GM21423 (cell line): ENCODE measurements at regions not wholly inside any gene's neighbourhood (a gene's known extent, or its start where the extent isn't known, plus 50 kb on each side); places are given as distances from the start of the nearest gene placed in this dataset.

Experiments
- ATAC-seq: cut with Tn5 transposase; IDR thresholded peaks from one replicate; pipeline ENCODE4 v1.9.1; 2021; ENCODE audit warnings: mild to moderate bottlenecking, moderate library complexity; ENCODE audit not compliant: unreplicated experiment

- ATAC-seq: no peak
These were observed 274.5 kb downstream of the DSEL start for GRCh38 chr18:67242001-67242400.

DNA sequence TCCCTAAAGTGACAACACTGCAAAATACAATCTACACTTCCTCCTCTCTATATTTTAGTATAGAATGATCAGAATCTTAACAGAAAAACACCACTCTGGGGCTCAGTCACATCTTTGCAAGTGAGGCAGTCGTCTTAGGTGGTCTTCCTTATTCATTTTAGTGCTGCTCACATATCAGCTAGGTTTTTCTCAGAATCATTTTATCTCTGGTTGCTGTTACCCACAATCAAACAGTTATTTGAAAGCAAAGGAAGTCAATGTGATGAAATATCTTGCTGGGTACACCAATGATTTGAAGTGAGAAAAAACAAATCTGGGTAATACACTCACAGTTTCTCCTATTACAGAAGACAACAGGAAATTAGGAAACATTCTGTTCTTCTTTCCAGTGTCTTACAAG lies 275.2 kb downstream of the DSEL start:
- ATAC-seq: no peak

DNA sequence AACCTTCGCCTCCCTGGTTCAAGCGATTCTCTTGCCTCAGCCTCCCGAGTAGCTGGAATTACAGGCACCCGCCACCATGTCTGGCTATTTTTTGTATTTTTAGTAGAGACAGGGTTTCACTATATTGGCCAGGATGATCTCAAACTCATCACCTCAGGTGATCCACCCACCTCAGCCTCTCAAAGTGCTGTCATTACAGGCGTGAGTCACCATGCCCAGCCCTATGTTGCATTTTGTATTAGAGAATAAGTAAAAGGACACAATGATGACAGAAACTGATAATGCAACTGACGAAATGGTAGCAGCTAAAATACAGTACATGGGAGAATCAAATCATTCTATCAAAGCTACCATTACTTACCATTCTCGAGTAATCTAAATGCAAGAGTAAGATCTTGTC lies 276.7 kb downstream of the DSEL start:
- no peak for ATAC-seq

GRCh38 chr18:67232991-67233390 lies 283.5 kb downstream of the DSEL start:
- ATAC-seq: no peak

DNA sequence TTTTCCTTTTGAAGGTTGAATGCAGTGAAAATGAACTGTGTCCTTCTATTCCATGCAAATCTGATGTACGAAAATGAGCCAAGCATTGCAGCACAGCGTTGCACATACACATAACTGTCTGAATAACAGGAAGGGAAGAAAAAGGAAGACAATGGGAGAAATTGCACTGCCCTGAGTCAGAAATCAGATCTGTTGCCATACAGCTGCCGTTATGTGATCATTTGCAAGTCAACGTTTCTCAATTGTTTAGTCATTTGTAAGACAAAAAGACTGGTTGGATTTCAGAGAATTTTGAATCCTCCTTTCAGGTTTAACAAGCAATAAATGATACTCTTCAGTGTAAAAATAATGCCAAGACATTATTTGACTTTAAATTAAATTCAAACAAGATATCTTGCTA lies 284.1 kb downstream of the DSEL start:
- ATAC-seq: no peak

DNA sequence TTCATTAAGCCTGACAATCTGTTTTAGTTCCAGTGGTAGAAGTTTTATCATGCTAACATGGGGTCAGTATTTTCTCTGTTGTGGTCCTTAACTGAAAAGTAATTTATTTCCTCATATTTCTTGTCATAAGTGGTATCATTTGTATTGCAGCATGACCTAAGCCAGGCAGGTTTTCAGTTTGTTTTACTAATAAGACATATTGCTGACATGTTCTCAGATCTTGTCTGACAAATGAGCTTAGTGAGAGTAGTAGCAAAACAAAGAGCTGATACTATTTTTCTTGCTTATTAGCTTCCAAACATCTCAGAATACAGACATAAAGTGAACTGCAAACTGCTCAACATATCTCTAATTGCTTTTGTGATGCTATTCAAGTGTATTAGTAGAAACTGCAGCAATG lies 293.6 kb downstream of the DSEL start:
- ATAC-seq: no peak

- ATAC-seq: no peak
These were observed 296.7 kb downstream of the DSEL start for GRCh38 chr18:67219821-67220220.

DNA sequence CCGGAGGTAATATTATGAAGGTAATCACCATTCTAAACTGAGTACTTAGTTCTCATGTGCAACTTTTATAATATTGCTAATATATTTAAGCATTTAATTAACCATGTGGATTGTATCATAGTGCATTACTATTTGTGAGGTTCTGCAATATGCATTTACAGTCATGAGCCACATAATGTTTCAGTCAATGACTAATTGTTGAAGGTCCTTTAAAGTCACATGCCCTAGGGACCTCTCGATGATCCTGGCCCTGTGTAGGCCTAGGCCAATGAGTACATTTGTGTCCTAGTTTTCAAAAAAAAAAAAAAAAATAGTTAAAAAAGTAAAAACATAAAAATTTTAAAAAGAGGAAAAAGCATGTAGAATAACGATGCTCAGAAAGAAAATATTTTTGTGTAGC lies 298.0 kb downstream of the DSEL start:
- ATAC-seq: no peak

GRCh38 chr18:67217551-67218166 lies 298.9 kb downstream of the DSEL start:
- peak; percentile 94 for ATAC-seq

DNA sequence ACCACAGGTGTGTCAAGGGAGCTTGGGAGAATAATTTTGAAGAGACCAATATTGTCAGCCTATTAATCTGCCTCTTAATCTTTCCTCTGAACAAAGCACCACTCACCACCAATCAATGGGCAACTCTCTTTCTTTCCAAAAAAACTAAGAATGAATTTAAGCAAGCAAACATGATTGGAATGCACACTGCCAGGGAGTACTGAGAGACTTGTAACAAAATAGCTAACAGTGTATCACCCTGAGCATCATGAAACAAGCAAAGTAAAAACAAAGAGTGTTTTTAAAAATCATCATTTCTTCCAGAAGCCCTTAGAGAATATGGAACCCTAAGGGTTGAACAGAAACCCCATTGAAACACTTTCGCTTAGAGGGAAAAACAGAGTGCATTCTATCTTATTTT lies 299.7 kb downstream of the DSEL start:
- no peak for ATAC-seq

GRCh38 chr18:67215686-67216085 lies 300.8 kb downstream of the DSEL start:
- ATAC-seq: no peak

DNA sequence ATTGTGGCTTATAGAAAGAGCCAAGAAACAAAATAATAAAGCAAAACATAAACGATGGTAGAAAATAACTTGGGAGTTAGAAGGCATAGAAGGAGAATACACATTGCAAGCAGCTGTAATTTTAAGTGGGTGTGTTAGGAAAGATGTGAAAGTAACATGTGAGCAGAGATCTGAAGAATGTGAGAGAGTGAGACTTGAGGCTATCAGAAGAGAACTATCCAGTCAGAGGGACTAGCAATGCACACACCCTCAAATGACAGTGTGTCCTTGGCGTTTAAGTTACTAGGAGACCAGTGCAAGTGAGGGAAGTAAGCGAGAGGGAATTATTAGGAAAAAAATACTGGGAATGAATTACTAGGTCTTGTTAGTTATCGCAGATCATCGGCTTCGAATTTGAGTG lies 304.9 kb downstream of the DSEL start:
- no peak for ATAC-seq

DNA sequence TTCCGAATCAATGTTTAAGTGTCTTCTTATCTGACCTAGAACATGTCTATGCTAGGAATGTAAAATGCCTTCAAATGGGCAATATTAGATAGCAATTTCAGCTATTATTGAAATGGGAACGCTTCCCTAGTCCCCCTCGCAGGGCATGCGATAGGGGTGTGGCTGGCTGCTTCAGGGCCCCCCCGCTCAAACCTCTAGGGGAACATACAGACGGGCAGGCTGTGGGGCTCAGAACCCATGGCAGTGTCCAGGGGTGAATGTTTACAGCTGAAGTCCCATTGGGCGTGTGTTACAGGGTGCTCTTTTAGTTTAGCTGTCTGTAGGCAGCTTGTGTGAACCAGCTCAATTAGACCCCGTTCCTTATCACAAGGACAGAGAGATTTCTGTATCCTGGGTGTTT lies 315.9 kb downstream of the DSEL start:
- ATAC-seq: no peak

DNA sequence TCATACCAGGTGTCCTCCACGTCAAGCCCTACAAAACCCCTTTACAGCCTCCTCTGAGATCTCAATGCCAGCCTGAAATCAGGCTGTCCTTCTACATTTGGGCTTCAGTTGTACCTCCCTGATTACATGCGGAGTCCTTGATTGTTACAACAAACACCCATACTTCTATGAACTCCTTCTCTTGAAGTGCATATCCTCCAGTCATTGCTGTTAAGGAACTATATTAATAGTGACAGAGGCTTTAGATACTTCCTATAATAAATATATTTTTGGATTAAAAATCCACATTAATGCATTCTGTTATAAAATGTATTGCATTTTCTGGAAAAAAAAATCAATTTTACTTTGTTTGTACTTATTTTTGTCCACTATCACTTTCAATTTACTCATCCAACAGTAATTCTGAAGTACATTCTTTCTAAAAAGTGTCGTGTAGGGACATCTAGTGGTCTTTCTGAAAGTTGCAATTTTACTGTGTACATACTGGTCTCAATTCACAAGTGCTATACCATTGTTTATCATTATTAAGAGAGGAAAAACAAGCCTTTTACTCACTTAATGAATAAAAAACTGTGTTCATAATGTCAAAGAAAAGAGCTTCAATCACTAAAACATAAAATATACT lies 316.4 kb downstream of the DSEL start:
- peak; percentile 97 for ATAC-seq

- no peak for ATAC-seq
These were observed 321.6 kb downstream of the DSEL start for GRCh38 chr18:67194886-67195285.

DNA sequence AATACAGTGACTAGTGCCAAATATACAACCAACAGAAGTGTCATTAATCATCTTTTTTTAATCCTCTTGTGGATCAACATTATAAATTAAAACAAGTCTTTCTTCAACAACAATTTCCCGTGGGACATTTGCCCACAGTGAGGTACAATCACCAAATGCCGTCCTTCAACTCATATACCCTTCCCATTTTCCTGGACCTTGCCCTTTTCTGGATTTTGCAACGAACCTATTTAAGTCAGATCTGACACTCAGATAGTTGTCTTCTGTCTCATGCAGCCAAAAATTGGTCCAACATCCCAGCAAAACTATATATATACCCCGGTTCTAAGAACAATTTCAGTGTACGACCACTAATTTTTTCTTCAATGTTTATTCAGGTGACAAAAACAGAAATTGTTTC lies 324.0 kb downstream of the DSEL start:
- no peak for ATAC-seq

GRCh38 chr18:67183398-67183797 lies 333.1 kb downstream of the DSEL start:
- ATAC-seq: no peak

- ATAC-seq: no peak
These were observed 336.8 kb downstream of the DSEL start for GRCh38 chr18:67179726-67180125.

- no peak for ATAC-seq
These were observed 356.9 kb downstream of the DSEL start for GRCh38 chr18:67159662-67160061.

DNA sequence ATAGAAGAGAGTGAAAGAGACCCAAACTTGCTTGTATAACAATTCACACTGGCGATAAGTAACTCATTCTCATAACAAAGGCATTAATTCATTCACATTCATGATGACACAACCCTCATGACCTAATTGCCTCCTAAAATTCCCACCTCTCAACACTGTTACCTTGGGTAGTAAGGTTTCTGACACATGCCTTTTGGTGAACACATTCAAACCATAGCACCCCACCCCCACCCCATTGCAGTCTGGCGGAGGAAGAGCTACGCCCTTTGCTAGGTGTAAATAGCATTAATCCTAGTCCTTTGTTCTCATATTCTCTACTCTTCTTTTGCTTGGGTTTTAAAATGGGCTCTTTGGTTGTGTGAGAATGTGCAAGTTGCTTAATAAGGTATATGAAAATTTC lies 361.5 kb downstream of the DSEL start:
- no peak for ATAC-seq

- no peak for ATAC-seq
These were observed 365.2 kb downstream of the DSEL start for GRCh38 chr18:67151366-67151765.

DNA sequence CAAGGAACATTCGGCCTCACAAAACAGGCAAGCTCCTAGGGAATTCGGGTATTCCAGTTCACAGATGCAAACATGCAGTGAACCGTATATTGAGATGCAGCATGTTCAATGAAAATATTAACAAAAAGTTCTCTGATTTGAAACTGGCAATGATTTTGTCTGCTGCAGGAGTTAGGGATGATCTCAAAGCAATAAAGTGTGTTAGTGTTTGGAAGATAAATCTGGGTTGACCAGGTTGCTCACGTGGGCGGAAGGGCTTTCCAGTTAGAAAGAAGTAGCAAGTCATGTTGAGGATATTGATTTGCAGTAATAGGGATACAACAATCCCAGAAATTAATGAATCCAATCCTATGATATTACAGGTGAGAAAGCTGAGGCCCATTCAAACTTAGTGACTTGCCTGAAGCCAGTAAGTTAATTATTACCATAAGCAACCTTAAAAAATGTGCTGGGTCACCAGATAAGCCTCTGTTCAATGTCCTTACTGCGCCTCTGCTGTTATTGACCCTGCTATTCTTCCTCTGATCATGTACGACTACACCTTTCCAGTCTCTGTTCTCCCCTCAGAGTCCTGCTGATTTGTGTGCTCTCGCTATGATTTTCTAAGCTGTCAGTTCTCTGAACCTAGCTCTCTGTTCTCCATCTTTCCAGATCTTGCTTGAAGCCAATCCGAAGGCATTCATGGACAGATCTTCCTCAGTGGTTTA lies 370.8 kb downstream of the DSEL start:
- no peak for ATAC-seq
